HepG2 (cell line): ENCODE measurements at regions not wholly inside any gene's neighbourhood (a gene's known extent, or its start where the extent isn't known, plus 50 kb on each side); places are given as distances from the start of the nearest gene placed in this dataset.

Experiments
- BRCA1 ChIP-seq: sonication (generic); formaldehyde crosslinking; IDR thresholded peaks from 2 replicates; pipeline ENCODE4 v1.4.0; 2020; ENCODE audit warnings: missing genetic modification reagents
- FOSL2 ChIP-seq: sonication (generic); formaldehyde crosslinking; IDR thresholded peaks from 2 replicates; pipeline ENCODE4 v1.4.0; 2020; ENCODE audit warnings: missing genetic modification reagents
- HES4 ChIP-seq: sonication (generic); formaldehyde crosslinking; IDR thresholded peaks from 2 replicates; pipeline ENCODE4 v1.9.0; 2021; ENCODE audit warnings: mild to moderate bottlenecking, missing genetic modification reagents, borderline replicate concordance
- KLF6 ChIP-seq: IDR thresholded peaks from 2 replicates; pipeline ENCODE4 v1.8.0; 2016; ENCODE audit warnings: missing biosample characterization, missing genetic modification reagents
- ONECUT2 ChIP-seq: sonication (generic); formaldehyde crosslinking; IDR thresholded peaks from 2 replicates; pipeline ENCODE4 v1.4.0; 2020; ENCODE audit warnings: missing genetic modification reagents
- SCMH1 ChIP-seq: sonication (generic); formaldehyde crosslinking; IDR thresholded peaks from 2 replicates; pipeline ENCODE4 v1.9.0; 2021; ENCODE audit warnings: missing genetic modification reagents, mild to moderate bottlenecking, borderline replicate concordance
- SMAD1 ChIP-seq: sonication (generic); formaldehyde crosslinking; IDR thresholded peaks from 2 replicates; pipeline ENCODE4 v1.4.0; 2020; ENCODE audit warnings: missing genetic modification reagents, low read depth, mild to moderate bottlenecking, borderline replicate concordance
- TMF1 ChIP-seq: sonication (generic); formaldehyde crosslinking; IDR thresholded peaks from 2 replicates; pipeline ENCODE4 v1.8.1; 2022; ENCODE audit warnings: low read depth, missing genetic modification reagents
- YEATS4 ChIP-seq: sonication (generic); formaldehyde crosslinking; IDR thresholded peaks from 2 replicates; pipeline ENCODE4 v1.4.0; 2020; ENCODE audit warnings: missing genetic modification reagents, borderline replicate concordance
- ZNF629 ChIP-seq: sonication (generic); formaldehyde crosslinking; conservative IDR thresholded peaks from 2 replicates; pipeline ENCODE4 v1.5.0; 2020; ENCODE audit warnings: missing genetic modification reagents
- ZNF703 ChIP-seq: sonication (generic); formaldehyde crosslinking; IDR thresholded peaks from 2 replicates; pipeline ENCODE4 v1.5.1; 2020; ENCODE audit warnings: missing genetic modification reagents, mild to moderate bottlenecking, moderate library complexity, borderline replicate concordance
- ZNF737 ChIP-seq: sonication (generic); formaldehyde crosslinking; IDR thresholded peaks from 2 replicates; pipeline ENCODE4 v1.5.0; 2020; ENCODE audit warnings: missing genetic modification reagents, mild to moderate bottlenecking, borderline replicate concordance
- ZNF782 ChIP-seq: sonication (generic); formaldehyde crosslinking; IDR thresholded peaks from 2 replicates; pipeline ENCODE4 v1.4.0; 2020; ENCODE audit warnings: missing genetic modification reagents, mild to moderate bottlenecking, borderline replicate concordance
- TF ChIP-seq, protein P1 (sequence below): sonication (generic); formaldehyde crosslinking; IDR thresholded peaks from 2 replicates; pipeline ENCODE4 v1.4.0; 2020; ENCODE audit warnings: mild to moderate bottlenecking, missing genetic modification reagents, borderline replicate concordance
- TF ChIP-seq, protein P2 (sequence below): sonication (generic); formaldehyde crosslinking; IDR thresholded peaks from 2 replicates; pipeline ENCODE4 v1.9.0; 2021; ENCODE audit warnings: missing genetic modification reagents, borderline replicate concordance
- TF ChIP-seq, protein P3 (sequence below): IDR thresholded peaks from 2 replicates; pipeline ENCODE4 v1.6.1; 2016; ENCODE audit warnings: low read depth, borderline replicate concordance
- TF ChIP-seq, protein P4 (sequence below): sonication (generic); formaldehyde crosslinking; IDR thresholded peaks from 2 replicates; pipeline ENCODE4 v1.8.0; 2022; ENCODE audit warnings: mild to moderate bottlenecking, missing genetic modification reagents, borderline replicate concordance

DNA sequence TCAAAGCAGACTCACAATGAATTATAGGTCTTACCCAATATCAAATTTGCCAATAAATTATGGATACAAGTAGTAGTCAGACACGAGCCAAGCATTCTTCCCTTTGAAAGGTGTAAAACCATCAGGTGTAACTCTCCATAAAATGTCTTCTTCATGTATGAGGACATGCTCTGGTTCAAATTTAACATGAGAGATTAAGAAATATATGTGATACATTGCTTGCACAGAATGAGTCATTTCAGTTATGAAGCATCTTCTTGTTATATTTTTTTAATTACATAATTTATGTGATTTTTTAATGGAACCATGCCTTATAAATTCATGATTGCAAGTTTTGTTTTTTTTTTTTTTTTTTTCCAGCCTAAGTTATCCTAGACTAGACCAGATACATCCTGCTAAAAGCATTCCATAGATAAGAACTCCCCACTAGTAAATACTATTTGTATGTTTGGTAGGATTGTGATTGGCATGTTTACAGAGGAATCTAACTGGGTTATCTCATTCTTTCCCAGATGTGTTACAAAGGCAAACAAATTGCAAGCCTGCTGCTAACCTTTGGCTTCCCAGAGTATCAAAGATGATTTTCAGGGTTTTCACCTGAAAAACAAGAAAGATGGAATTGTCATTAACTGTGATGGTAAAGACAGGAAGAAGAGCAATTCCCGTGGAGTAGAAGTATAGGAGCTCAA, 621.9 kb downstream of the XIRP2 start (continued):
- TF ChIP-seq, protein P1, sequence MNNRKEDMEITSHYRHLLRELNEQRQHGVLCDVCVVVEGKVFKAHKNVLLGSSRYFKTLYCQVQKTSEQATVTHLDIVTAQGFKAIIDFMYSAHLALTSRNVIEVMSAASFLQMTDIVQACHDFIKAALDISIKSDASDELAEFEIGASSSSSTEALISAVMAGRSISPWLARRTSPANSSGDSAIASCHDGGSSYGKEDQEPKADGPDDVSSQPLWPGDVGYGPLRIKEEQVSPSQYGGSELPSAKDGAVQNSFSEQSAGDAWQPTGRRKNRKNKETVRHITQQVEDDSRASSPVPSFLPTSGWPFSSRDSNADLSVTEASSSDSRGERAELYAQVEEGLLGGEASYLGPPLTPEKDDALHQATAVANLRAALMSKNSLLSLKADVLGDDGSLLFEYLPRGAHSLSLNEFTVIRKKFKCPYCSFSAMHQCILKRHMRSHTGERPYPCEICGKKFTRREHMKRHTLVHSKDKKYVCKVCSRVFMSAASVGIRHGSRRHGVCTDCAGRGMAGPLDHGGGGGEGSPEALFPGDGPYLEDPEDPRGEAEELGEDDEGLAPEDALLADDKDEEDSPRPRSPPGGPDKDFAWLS (CRISPR knock-in tag): no peak
- TF ChIP-seq YEATS4 (CRISPR knock-in tag): no peak
- no peak for TF ChIP-seq FOSL2
- TF ChIP-seq SMAD1 (CRISPR knock-in tag): no peak
- no peak for TF ChIP-seq TMF1 (CRISPR knock-in tag)
- TF ChIP-seq ZNF629 (CRISPR knock-in tag): no peak
- TF ChIP-seq, protein P2, sequence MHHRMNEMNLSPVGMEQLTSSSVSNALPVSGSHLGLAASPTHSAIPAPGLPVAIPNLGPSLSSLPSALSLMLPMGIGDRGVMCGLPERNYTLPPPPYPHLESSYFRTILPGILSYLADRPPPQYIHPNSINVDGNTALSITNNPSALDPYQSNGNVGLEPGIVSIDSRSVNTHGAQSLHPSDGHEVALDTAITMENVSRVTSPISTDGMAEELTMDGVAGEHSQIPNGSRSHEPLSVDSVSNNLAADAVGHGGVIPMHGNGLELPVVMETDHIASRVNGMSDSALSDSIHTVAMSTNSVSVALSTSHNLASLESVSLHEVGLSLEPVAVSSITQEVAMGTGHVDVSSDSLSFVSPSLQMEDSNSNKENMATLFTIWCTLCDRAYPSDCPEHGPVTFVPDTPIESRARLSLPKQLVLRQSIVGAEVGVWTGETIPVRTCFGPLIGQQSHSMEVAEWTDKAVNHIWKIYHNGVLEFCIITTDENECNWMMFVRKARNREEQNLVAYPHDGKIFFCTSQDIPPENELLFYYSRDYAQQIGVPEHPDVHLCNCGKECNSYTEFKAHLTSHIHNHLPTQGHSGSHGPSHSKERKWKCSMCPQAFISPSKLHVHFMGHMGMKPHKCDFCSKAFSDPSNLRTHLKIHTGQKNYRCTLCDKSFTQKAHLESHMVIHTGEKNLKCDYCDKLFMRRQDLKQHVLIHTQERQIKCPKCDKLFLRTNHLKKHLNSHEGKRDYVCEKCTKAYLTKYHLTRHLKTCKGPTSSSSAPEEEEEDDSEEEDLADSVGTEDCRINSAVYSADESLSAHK (CRISPR knock-in tag): no peak
- no peak for TF ChIP-seq SCMH1 (CRISPR knock-in tag)
- TF ChIP-seq ZNF782 (CRISPR knock-in tag): no peak
- TF ChIP-seq ZNF737 (CRISPR knock-in tag): no peak
- no peak for TF ChIP-seq ONECUT2
- TF ChIP-seq, protein P3, sequence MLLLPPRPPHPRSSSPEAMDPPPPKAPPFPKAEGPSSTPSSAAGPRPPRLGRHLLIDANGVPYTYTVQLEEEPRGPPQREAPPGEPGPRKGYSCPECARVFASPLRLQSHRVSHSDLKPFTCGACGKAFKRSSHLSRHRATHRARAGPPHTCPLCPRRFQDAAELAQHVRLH (CRISPR knock-in tag): no peak
- no peak for TF ChIP-seq HES4 (CRISPR knock-in tag)
- TF ChIP-seq, protein P4, sequence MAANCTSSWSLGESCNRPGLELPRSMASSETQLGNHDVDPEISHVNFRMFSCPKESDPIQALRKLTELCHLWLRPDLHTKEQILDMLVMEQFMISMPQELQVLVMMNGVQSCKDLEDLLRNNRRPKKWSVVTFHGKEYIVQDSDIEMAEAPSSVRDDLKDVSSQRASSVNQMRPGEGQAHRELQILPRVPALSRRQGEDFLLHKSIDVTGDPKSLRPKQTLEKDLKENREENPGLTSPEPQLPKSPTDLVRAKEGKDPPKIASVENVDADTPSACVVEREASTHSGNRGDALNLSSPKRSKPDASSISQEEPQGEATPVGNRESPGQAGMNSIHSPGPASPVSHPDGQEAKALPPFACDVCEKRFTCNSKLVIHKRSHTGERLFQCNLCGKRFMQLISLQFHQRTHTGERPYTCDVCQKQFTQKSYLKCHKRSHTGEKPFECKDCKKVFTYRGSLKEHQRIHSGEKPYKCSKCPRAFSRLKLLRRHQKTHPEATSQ (CRISPR knock-in tag): no peak
- TF ChIP-seq ZNF703 (CRISPR knock-in tag): no peak; the same call in 1 of the 2 replicates
- no peak for TF ChIP-seq KLF6 (CRISPR knock-in tag)
- TF ChIP-seq BRCA1: no peak
